WTC11 (cell line): ENCODE measurements at regions not wholly inside any gene's neighbourhood (a gene's known extent, or its start where the extent isn't known, plus 50 kb on each side); places are given as distances from the start of the nearest gene placed in this dataset.

ENCODE experiments used
- ATAC-seq: fragments of 200-7000 bp; cut with Tn5 transposase; 2 replicates; pipeline ENCODE4 v1.10.0; 2021; ENCODE audit warnings: mild to moderate bottlenecking, moderate library complexity
- CTCF ChIA-PET: fragments of 300-600 bp; sonication (Branson Sonifier 250); formaldehyde crosslinking; loops from one replicate; lab custom pipeline; 2021; ENCODE audit warnings: antibody characterized with exemption; lab: Charles Lee
- POLR2A ChIA-PET: fragments of 350-600 bp; sonication (Branson Sonifier 250); formaldehyde crosslinking; loops from one replicate; lab custom pipeline; 2021; ENCODE audit warnings: antibody characterized with exemption; lab: Charles Lee
- DNase-seq: peaks from one replicate; pipeline ENCODE4 v3.0.0; 2021; ENCODE audit warnings: low spot score
- H3K27ac Mint-ChIP-seq: 2 replicates; pipeline ENCODE4 v1.8.0; 2021; ENCODE audit warnings: mixed read lengths
- H3K27me3 Mint-ChIP-seq: 2 replicates; pipeline ENCODE4 v1.8.0; 2021; ENCODE audit warnings: low read depth, mild to moderate bottlenecking, moderate library complexity, mixed read lengths
- H3K36me3 Mint-ChIP-seq: 2 replicates; pipeline ENCODE4 v1.8.0; 2021; ENCODE audit warnings: mixed read lengths
- H3K4me1 Mint-ChIP-seq: 2 replicates; pipeline ENCODE4 v1.8.0; 2022; ENCODE audit warnings: mixed read lengths
- H3K4me3 Mint-ChIP-seq: 2 replicates; pipeline ENCODE4 v1.8.0; 2021; ENCODE audit warnings: mild to moderate bottlenecking, moderate library complexity, mixed read lengths
- H3K9me3 Mint-ChIP-seq: 2 replicates; pipeline ENCODE4 v1.8.0; 2021; ENCODE audit warnings: mixed read lengths
- CREB1 ChIP-seq: sonication (generic); formaldehyde crosslinking; IDR thresholded peaks from 2 replicates; pipeline ENCODE4 v1.8.0; 2023; ENCODE audit warnings: mild to moderate bottlenecking, missing genetic modification reagents
- CREM ChIP-seq: sonication (generic); formaldehyde crosslinking; IDR thresholded peaks from 2 replicates; pipeline ENCODE4 v1.8.1; 2022; ENCODE audit warnings: mild to moderate bottlenecking, missing genetic modification reagents, moderate library complexity
- E2F5 ChIP-seq: sonication (generic); formaldehyde crosslinking; IDR thresholded peaks from 2 replicates; pipeline ENCODE4 v1.8.1; 2022; ENCODE audit warnings: mild to moderate bottlenecking, moderate library complexity, missing genetic modification reagents
- ELF4 ChIP-seq: sonication (generic); formaldehyde crosslinking; IDR thresholded peaks from 2 replicates; pipeline ENCODE4 v1.8.1; 2022; ENCODE audit warnings: low read depth, mild to moderate bottlenecking, moderate library complexity, missing genetic modification reagents
- ESRRA ChIP-seq: sonication (generic); formaldehyde crosslinking; IDR thresholded peaks from 2 replicates; pipeline ENCODE4 v1.8.1; 2022; ENCODE audit warnings: mild to moderate bottlenecking, missing genetic modification reagents, borderline replicate concordance
- FOXK1 ChIP-seq: sonication (generic); formaldehyde crosslinking; IDR thresholded peaks from 2 replicates; pipeline ENCODE4 v1.8.0; 2022; ENCODE audit warnings: mild to moderate bottlenecking, moderate library complexity, missing genetic modification reagents
- GABPB1 ChIP-seq: sonication (generic); formaldehyde crosslinking; IDR thresholded peaks from 2 replicates; pipeline ENCODE4 v1.8.1; 2023; ENCODE audit warnings: mild to moderate bottlenecking, missing genetic modification reagents
- GRHL2 ChIP-seq: fragments of 250-450 bp; sonication (Bioruptor Pico); IDR thresholded peaks from 2 replicates; pipeline ENCODE4 v1.8.0; 2022; ENCODE audit warnings: mild to moderate bottlenecking, moderate library complexity; ENCODE audit not compliant: insufficient replicate concordance, severe bottlenecking
- GTF2I ChIP-seq: fragments of 250-450 bp; sonication (Bioruptor Pico); conservative IDR thresholded peaks from 2 replicates; pipeline ENCODE4 v1.4.0; 2021; ENCODE audit warnings: mild to moderate bottlenecking
- NR3C1 ChIP-seq: sonication (generic); formaldehyde crosslinking; conservative IDR thresholded peaks from 2 replicates; pipeline ENCODE4 v1.8.1; 2023; ENCODE audit warnings: low read depth, mild to moderate bottlenecking, missing genetic modification reagents
- OVOL2 ChIP-seq: fragments of 250-450 bp; sonication (Bioruptor Pico); IDR thresholded peaks from 2 replicates; pipeline ENCODE4 v1.9.0; 2021; ENCODE audit warnings: mild to moderate bottlenecking, borderline replicate concordance
- PREB ChIP-seq: sonication (generic); formaldehyde crosslinking; IDR thresholded peaks from 2 replicates; pipeline ENCODE4 v1.8.1; 2022; ENCODE audit warnings: mild to moderate bottlenecking, missing genetic modification reagents, moderate library complexity, borderline replicate concordance
- PRRX2 ChIP-seq: fragments of 250-450 bp; sonication (Bioruptor Pico); IDR thresholded peaks from 2 replicates; pipeline ENCODE4 v1.8.0; 2021; ENCODE audit warnings: mild to moderate bottlenecking
- SMAD3 ChIP-seq: sonication (generic); formaldehyde crosslinking; IDR thresholded peaks from 2 replicates; pipeline ENCODE4 v1.8.0; 2022; ENCODE audit warnings: missing genetic modification reagents, mild to moderate bottlenecking, borderline replicate concordance
- TEAD4 ChIP-seq: sonication (generic); formaldehyde crosslinking; IDR thresholded peaks from 2 replicates; pipeline ENCODE4 v1.8.0; 2022; ENCODE audit warnings: mild to moderate bottlenecking, missing genetic modification reagents
- TP53 ChIP-seq: sonication (generic); formaldehyde crosslinking; IDR thresholded peaks from 2 replicates; pipeline ENCODE4 v1.8.1; 2023; ENCODE audit warnings: mild to moderate bottlenecking, missing genetic modification reagents
- ZNF121 ChIP-seq: sonication (generic); formaldehyde crosslinking; IDR thresholded peaks from 2 replicates; pipeline ENCODE4 v1.8.0; 2023; ENCODE audit warnings: missing genetic modification reagents
- ZNF263 ChIP-seq: sonication (generic); formaldehyde crosslinking; IDR thresholded peaks from 2 replicates; pipeline ENCODE4 v1.8.1; 2022; ENCODE audit warnings: low read depth, mild to moderate bottlenecking, moderate library complexity, missing genetic modification reagents
- ZNF396 ChIP-seq: fragments of 250-450 bp; sonication (Bioruptor Pico); IDR thresholded peaks from 2 replicates; pipeline ENCODE4 v1.8.0; 2021; ENCODE audit warnings: mild to moderate bottlenecking, moderate library complexity, borderline replicate concordance
- ZNF671 ChIP-seq: fragments of 250-450 bp; sonication (Bioruptor Pico); IDR thresholded peaks from 2 replicates; pipeline ENCODE4 v1.8.0; 2021; ENCODE audit warnings: mild to moderate bottlenecking
- TF ChIP-seq, protein P1 (sequence below): fragments of 250-450 bp; sonication (Bioruptor Pico); IDR thresholded peaks from 2 replicates; pipeline ENCODE4 v1.9.0; 2021; ENCODE audit warnings: mild to moderate bottlenecking
- TF ChIP-seq, protein P2 (sequence below): sonication (generic); formaldehyde crosslinking; IDR thresholded peaks from 2 replicates; pipeline ENCODE4 v1.8.1; 2023; ENCODE audit warnings: mild to moderate bottlenecking, moderate library complexity, missing genetic modification reagents
- TF ChIP-seq, protein P3 (sequence below): sonication (generic); formaldehyde crosslinking; IDR thresholded peaks from 2 replicates; pipeline ENCODE4 v1.8.0; 2022; ENCODE audit warnings: mild to moderate bottlenecking, missing genetic modification reagents
- TF ChIP-seq, protein P4 (sequence below): sonication (generic); formaldehyde crosslinking; IDR thresholded peaks from 2 replicates; pipeline ENCODE4 v1.8.0; 2022; ENCODE audit warnings: mild to moderate bottlenecking, missing genetic modification reagents

GRCh38 chr22:47769652-47770051 lies 1007.2 kb downstream of the TBC1D22A start:
- Mint-ChIP-seq H3K27ac (no peak overlapping the region), H3K27me3 (no peaks in the 10 kb centered on the region), H3K4me1 (peaks cover 10% of the 10 kb centered on the region), H3K36me3 (no peaks in the 10 kb centered on the region), H3K9me3 (peaks cover 13% of the 10 kb centered on the region)
- ChIA-PET CTCF (no interaction called here), POLR2A (no interaction called here)
- no peak for DNase-seq
- TF ChIP-seq TEAD4 (CRISPR knock-in tag) (no peak), OVOL2 (CRISPR knock-in tag) (no peak), ZNF121 (CRISPR knock-in tag) (no peak), GRHL2 (CRISPR knock-in tag) (no peak), CREM (CRISPR knock-in tag) (no peak), GTF2I (CRISPR knock-in tag) (no peak), ELF4 (CRISPR knock-in tag) (no peak), ESRRA (CRISPR knock-in tag) (no peak), TP53 (CRISPR knock-in tag) (no peak), PRRX2 (CRISPR knock-in tag) (no peak), GABPB1 (no peak), FOXK1 (CRISPR knock-in tag) (no peak)
- TF ChIP-seq, protein P1, sequence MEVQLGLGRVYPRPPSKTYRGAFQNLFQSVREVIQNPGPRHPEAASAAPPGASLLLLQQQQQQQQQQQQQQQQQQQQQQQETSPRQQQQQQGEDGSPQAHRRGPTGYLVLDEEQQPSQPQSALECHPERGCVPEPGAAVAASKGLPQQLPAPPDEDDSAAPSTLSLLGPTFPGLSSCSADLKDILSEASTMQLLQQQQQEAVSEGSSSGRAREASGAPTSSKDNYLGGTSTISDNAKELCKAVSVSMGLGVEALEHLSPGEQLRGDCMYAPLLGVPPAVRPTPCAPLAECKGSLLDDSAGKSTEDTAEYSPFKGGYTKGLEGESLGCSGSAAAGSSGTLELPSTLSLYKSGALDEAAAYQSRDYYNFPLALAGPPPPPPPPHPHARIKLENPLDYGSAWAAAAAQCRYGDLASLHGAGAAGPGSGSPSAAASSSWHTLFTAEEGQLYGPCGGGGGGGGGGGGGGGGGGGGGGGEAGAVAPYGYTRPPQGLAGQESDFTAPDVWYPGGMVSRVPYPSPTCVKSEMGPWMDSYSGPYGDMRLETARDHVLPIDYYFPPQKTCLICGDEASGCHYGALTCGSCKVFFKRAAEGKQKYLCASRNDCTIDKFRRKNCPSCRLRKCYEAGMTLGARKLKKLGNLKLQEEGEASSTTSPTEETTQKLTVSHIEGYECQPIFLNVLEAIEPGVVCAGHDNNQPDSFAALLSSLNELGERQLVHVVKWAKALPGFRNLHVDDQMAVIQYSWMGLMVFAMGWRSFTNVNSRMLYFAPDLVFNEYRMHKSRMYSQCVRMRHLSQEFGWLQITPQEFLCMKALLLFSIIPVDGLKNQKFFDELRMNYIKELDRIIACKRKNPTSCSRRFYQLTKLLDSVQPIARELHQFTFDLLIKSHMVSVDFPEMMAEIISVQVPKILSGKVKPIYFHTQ (CRISPR knock-in tag), result no peak
- TF ChIP-seq, protein P2, sequence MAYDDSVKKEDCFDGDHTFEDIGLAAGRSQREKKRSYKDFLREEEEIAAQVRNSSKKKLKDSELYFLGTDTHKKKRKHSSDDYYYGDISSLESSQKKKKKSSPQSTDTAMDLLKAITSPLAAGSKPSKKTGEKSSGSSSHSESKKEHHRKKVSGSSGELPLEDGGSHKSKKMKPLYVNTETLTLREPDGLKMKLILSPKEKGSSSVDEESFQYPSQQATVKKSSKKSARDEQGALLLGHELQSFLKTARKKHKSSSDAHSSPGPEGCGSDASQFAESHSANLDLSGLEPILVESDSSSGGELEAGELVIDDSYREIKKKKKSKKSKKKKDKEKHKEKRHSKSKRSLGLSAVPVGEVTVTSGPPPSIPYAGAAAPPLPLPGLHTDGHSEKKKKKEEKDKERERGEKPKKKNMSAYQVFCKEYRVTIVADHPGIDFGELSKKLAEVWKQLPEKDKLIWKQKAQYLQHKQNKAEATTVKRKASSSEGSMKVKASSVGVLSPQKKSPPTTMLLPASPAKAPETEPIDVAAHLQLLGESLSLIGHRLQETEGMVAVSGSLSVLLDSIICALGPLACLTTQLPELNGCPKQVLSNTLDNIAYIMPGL (CRISPR knock-in tag), result no peak
- TF ChIP-seq, all 79 proteins: peak for 0
- ATAC-seq, result no peak
- H3K4me3 Mint-ChIP-seq, result no peak overlapping the region

GRCh38 chr22:47768027-47768426 lies 1005.6 kb downstream of the TBC1D22A start:
- ChIA-PET POLR2A (no interaction called here), CTCF (no interaction called here)
- H3K9me3 Mint-ChIP-seq, result peaks cover 16% of the 10 kb centered on the region
- H3K27ac Mint-ChIP-seq, result no peak overlapping the region
- H3K36me3 Mint-ChIP-seq, result no peaks in the 10 kb centered on the region
- ATAC-seq (no peak), DNase-seq (no peak)
- H3K4me1 Mint-ChIP-seq, result no peaks in the 10 kb centered on the region
- no peak overlapping the region for H3K4me3 Mint-ChIP-seq
- no peaks in the 10 kb centered on the region for H3K27me3 Mint-ChIP-seq
- no peak for TF ChIP-seq GABPB1
- TF ChIP-seq CREB1 (CRISPR knock-in tag), result no peak
- TF ChIP-seq PREB (CRISPR knock-in tag), result no peak
- TF ChIP-seq, protein P3, sequence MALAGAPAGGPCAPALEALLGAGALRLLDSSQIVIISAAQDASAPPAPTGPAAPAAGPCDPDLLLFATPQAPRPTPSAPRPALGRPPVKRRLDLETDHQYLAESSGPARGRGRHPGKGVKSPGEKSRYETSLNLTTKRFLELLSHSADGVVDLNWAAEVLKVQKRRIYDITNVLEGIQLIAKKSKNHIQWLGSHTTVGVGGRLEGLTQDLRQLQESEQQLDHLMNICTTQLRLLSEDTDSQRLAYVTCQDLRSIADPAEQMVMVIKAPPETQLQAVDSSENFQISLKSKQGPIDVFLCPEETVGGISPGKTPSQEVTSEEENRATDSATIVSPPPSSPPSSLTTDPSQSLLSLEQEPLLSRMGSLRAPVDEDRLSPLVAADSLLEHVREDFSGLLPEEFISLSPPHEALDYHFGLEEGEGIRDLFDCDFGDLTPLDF, result no peak
- no peak for TF ChIP-seq ZNF671 (CRISPR knock-in tag)
- TF ChIP-seq, protein P4, sequence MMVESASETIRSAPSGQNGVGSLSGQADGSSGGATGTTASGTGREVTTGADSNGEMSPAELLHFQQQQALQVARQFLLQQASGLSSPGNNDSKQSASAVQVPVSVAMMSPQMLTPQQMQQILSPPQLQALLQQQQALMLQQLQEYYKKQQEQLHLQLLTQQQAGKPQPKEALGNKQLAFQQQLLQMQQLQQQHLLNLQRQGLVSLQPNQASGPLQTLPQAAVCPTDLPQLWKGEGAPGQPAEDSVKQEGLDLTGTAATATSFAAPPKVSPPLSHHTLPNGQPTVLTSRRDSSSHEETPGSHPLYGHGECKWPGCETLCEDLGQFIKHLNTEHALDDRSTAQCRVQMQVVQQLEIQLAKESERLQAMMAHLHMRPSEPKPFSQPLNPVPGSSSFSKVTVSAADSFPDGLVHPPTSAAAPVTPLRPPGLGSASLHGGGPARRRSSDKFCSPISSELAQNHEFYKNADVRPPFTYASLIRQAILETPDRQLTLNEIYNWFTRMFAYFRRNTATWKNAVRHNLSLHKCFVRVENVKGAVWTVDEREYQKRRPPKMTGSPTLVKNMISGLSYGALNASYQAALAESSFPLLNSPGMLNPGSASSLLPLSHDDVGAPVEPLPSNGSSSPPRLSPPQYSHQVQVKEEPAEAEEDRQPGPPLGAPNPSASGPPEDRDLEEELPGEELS (CRISPR knock-in tag), result no peak
- TF ChIP-seq NR3C1 (CRISPR knock-in tag), result no peak
- no peak for TF ChIP-seq PRRX2 (CRISPR knock-in tag)
- no peak for TF ChIP-seq E2F5 (CRISPR knock-in tag)
- no peak for TF ChIP-seq ZNF396 (CRISPR knock-in tag)
- TF ChIP-seq, protein P1 (CRISPR knock-in tag), result no peak
- no peak for TF ChIP-seq ZNF263
- no peak for TF ChIP-seq SMAD3 (CRISPR knock-in tag)
